NCI-H146 treated with DMSO at 0.1 percent for 48 hours (cell line): ENCODE measurements at regions not wholly inside any gene's neighbourhood (a gene's known extent, or its start where the extent isn't known, plus 50 kb on each side); places are given as distances from the start of the nearest gene placed in this dataset.

Source experiments
- DNase-seq: peaks from one replicate; lab custom pipeline; 2025; ENCODE audit not compliant: unreplicated experiment; lab: John Stamatoyannopoulos, UW

DNA sequence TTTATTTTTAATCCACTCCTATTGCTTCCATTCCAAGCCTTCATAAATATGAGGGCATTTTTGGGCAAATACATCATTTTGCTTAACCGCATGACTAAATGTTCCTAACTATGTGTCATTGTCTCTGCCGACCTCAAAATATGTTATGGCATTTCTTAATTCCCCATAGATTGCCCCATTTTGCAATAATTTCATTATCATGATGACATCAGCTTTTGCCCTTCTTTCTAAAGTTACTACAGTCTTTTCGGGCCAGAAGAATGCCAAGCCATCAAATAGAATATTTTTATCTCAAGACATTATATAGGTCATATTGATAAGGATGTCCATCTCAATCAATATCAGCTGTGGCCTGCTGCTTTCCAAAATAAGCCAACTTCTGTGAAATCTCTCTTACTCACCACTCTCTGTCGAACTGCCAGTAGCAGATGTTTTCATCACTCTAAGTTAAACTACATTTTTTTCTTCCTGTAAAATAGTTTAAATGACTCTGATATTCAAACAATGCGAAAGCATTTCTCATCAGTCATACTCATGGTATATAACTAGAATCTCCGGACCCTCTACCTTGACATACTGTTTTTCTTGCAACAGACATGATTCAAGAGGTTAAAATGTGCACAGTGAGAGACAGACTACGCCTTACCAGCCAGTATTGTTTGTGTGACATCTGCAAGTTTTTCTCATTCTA is 1254.6 kb upstream of the CELF2 start:
- no peak for DNase-seq

- DNase-seq, result no peak
Measured at GRCh38 chr10:9766762-9767161, 1250.9 kb upstream of the CELF2 start.

DNA sequence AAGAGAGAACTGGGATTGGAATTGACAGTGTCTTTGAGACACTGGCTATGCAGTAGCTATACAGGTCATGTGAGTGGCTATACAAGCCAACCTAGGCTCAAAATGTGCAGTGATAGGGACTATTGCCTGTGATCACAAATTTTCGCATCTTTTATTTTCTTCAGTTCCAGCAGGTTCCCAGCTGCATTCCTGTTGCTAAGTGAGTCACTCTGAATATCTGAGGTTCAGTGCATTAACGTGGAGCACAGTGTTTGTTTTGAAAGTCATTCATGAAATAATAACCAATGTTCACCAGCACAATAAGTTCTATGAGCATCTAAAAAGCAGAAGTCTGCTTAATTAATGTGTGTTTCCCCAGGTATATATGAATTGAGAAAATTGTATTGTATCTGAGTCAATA is 1236.0 kb upstream of the CELF2 start:
- no peak for DNase-seq

DNA sequence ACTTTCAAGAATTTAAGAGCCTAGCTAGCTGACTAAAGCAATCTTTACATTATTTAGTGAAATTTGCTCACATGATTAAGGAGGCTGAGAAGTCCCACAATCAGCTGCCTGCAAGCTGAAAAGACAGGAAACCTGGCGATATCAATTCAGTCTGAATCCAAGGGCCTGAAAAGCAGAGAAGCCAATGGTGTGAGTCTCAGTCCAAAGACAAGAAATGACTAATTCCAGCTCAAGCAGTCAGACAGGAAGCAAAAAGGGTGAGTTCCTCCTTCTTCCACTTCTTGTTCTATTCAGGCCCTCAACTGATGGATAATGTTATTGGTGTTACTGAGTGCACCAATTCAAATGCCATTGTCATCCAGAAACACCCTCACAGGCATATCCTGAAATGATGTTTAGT is 1231.6 kb upstream of the CELF2 start:
- no peak for DNase-seq

- no peak for DNase-seq
Measured at GRCh38 chr10:9786576-9786975, 1231.1 kb upstream of the CELF2 start.

- no peak for DNase-seq
Measured at GRCh38 chr10:9789996-9790395, 1227.7 kb upstream of the CELF2 start.

GRCh38 chr10:9792181-9792580 is 1225.5 kb upstream of the CELF2 start:
- no peak for DNase-seq

GRCh38 chr10:9796564-9796963 is 1221.1 kb upstream of the CELF2 start:
- DNase-seq, result no peak

DNA sequence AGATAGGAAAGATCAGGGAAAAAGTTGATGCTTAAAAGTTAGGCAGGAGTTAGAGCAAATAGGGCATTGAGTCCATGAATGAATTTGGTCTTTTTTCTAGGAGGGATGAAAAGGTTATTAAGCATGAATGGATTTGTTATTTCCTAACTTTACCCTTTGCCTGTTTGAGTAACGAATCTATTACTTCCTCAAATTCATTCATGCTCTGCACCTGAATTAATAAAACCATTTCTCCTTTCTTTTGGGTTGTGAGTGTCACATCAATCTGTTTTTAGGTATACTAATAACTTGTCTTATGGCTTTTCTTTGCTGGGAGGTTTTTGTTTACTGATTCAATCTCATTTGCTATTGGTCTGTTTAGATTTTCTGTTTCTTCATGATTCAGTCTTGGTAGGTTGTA is 1217.7 kb upstream of the CELF2 start:
- DNase-seq, result no peak

DNA sequence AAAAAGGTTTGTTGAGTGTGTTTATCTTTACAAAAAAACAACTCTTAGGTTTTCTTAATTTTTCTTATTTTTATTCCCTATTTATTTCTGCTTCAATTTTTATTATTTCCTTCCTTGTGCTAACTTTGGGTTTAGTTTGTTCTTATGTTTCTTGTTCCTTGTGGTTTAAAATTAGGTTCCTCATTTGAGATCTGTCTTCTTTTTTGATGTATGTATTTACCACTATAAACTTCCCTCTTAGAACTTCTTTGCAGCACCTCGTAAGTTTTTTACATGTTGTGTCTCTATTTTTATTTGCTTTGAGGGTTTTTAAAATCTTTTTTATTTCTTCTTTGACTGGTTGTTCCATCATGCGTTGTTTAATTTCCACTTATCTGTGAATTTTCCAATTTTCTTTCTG is 1217.1 kb upstream of the CELF2 start:
- DNase-seq, result no peak

DNA sequence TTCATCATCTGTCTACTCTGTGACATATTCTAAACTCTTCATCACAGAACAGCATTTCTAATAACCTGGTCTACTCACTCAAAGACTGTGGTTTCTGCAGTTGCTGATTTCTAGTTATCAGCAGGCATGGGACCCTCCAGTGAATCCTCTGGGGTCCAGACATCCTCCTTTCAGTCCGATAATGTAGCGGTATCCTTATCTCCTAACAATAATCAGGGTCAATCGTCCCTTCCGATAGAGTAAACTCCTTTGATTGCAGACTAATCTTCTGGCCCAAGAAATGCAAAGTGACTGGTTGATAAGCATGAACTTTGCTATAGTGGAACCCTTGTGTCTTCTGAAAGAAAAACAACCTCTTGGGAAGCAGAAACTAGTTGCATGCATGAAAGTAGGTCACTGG is 1209.8 kb upstream of the CELF2 start:
- no peak for DNase-seq

DNA sequence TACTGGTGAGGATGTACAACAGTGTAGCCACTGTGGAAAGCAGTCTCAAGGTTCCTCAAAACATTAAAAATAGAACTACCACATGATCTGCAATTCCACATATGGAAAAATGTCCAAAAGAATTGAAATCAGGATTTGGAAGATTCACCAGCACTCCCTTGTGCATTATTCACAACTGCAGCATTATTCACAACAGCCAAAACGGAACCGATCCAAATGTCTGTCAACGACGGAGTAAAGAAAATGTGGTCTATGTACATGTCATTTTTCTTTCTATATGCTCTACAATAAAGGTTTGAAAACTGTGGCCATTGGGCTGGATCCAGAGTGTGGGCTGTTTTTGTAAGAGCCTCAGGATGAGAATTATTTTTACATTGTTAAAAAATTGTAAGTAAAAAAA is 1206.1 kb upstream of the CELF2 start:
- no peak for DNase-seq

DNA sequence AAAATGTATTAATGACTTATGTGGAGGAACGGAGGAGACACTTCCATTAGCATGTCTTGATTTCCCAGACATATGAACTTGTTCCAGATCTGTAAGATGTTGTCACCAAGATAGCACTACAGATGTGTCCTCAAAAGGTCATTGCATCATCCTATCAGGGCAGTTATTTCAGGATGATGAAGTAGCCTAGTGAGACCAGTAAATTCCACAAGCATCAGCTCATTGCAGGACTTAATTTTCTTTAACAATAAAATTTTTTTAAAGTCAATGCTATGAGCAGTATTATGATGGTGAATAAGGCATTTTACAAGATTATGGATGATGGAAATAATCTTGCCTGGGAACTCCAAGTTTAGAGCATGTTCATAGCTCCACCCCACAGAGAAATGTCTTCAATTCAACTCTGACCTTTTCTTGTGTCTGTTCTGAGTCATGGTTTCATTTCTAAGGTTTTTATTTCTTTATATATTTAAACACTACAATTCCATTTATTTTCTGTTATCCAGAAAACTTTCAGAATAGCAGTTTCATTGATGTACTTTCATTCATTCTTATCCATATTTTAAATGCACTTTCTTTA is 1203.3 kb upstream of the CELF2 start:
- DNase-seq, result no peak

- no peak for DNase-seq
Measured at GRCh38 chr10:9819756-9820494, 1197.7 kb upstream of the CELF2 start.

DNA sequence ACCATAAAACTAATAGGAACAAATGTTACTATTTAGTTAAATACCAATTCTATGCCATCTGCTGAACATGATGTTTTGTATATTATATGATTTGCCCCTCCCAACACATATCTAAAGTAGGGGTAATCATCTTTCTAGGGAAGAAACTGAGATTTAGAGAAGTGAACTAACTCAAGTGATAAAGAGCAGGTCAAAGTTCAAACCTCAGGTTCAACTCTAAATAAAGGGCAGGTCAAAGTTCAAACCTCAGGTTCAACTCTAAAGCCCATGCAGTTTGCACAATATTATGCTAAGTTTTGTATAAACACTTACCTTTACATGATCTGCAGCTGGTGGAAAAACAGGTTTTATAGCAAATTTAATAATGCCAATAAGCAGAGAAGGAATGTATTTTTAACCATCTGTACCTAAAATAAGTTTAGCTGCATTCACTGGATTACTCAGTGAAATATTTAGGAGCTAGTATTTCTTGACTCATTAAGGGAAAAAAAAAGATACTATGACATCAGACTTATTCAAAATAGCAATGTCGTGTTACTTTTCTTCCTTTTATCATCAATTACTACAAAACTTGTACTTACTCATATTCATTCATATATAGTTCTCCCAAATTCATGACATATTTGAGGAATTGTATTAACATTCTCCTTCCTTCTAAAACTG is 1194.3 kb upstream of the CELF2 start:
- no peak for DNase-seq

DNA sequence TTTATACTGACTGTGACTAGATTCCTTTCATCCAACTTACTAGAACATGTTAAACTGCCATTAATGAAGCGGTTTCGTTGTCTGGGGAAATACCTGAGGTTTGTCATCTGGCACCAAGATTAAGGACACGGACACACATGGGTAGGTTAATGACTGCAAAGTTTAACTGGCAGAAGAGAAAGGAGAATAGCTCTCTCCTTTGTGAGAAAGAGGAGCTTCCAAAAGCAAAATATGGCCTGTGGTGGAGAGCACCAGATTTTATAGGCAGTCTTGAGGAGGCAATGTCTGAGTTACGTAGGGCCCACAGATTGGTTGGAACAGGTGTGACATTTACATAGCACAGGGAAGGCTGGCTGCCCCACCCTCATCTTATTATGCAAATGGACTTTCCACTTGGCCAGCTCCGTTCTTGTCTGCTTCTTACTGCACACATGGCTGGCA is 1193.0 kb upstream of the CELF2 start:
- no peak for DNase-seq

DNA sequence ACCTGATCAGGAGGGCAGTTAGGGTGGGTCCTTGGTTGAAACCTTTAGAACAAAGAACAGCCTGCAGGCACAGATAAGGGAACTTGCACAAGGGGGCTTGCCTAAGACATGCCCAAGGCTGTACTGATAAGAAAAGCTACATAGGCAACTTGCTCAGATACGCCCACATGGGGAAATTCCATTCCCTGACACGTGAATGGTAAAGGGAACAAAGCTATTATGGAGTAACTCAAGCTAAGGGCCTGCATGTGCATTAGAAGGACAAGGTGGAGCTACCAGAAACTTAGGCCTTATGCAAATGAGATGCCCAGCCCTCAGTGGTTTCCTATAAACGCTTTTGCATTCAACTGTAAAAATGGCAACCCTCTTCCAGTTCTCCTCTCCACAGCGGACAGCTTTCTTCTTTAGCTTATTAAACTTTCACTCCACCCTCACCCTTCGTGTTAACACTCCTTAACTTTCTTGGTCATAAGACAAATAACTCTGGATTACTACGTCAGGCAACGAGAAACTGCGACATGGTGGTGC is 1192.1 kb upstream of the CELF2 start:
- no peak for DNase-seq

DNA sequence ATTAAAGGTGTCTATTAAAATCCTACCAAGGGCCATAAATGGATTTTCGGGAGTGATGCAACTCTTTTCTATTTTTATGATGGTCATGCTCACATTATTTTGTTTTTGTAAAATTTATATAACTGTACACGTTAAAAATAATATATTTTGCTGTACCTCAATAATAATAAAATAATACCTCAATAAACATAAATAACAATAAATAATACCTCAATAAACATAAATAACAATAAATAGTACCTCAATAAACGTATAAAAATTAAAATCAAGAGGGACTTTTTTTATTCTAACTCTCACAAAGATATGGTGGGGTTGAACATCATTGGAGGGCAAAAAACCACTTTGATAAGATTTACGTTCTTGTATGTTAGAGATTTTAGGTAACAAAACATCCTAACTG is 1189.6 kb upstream of the CELF2 start:
- DNase-seq, result no peak

DNA sequence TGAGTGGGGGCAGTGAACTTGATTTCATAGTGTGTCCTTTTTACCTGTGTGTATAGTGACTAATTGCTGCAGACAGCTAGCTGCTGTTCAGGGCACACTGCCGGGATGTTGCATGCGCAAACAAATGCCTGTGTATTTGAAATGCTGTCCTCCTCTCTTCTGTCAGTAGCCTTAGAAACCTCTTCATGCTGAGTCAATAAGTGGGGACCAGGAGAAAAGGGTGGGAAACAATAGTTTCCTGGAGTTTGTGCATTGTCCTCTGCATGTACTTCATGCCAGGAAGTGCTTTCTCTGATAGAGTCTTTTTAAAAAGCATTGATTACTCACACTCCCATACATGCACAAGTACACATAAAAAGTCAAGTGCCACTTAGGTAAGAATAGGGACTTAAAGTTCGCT is 1183.7 kb upstream of the CELF2 start:
- DNase-seq, result no peak

GRCh38 chr10:9834434-9834833 is 1183.2 kb upstream of the CELF2 start:
- DNase-seq, result no peak

DNA sequence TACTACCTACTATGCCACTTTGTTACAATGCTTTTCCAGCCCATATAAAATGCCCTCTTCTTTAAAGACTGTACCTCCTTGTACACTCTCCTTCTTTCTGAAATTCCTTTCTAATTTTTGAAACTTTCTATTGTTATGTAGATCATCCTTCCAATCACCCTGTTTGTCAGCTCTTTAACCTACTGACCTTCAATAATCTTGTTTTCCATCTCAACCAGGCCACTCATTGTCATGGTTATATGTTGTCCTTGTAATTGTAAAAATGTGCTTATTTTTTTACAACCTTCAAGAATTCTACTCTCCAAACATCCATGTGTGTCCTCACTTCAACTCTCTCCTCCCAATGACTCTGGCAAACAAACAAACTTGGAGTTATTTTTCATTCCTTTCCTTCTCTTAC is 1172.6 kb upstream of the CELF2 start:
- DNase-seq, result no peak

DNA sequence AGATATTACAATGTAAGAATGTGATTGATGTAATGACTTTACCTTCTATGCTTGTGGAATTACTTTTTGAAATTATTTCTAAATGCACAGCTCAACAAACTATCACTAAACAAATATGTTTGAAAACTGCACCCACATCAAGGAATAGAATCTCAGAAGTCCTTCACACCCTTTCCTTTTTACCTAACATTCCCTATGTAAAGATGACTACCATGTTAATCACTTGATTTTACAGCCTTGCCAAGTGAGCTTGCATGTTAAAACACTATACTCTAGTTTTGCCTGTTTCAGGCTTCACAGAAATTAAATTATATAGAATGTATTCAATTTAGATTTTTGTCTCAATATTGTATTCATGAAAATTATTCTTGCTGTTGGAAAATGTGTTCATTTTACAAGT is 1169.4 kb upstream of the CELF2 start:
- DNase-seq, result no peak
